ENCODE measurements at regions not wholly inside any gene's neighbourhood (a gene's known extent, or its start where the extent isn't known, plus 50 kb on each side); places are given as distances from the start of the nearest gene placed in this dataset.

- Histone ChIP-seq H3K4me2 (ENCODE audit: low read length) (no peak overlapping the region), H3K79me2 (ENCODE audit: insufficient read depth, low read length) (no peaks in the 10 kb centered on the region), H2AFZ (ENCODE audit: low read length) (no peak overlapping the region), H4K20me1 (ENCODE audit: insufficient read depth, low read length) (no peaks in the 10 kb centered on the region), H3K9me3 (ENCODE audit: low read length) (no peaks in the 10 kb centered on the region), H3K27me3 (ENCODE audit: insufficient read depth, low read length) (no peaks in the 10 kb centered on the region), H3K4me1 (ENCODE audit: insufficient read depth, low read length, severe bottlenecking) (no peaks in the 10 kb centered on the region), H3K27ac (ENCODE audit: low read depth, low read length, poor library complexity, severe bottlenecking) (no peak overlapping the region), H3F3A (ENCODE audit: insufficient read depth, low read length) (no peaks in the 10 kb centered on the region), H3K9ac (ENCODE audit: low read length) (no peak overlapping the region), H3K9me2 (ENCODE audit: low read depth, low read length) (no peaks in the 10 kb centered on the region), H3K36me3 (ENCODE audit: insufficient read depth, low read length) (no peaks in the 10 kb centered on the region), H3K4me3 (ENCODE audit: low read depth, low read length, poor library complexity, severe bottlenecking) (no peak overlapping the region)
- TF ChIP-seq EZH2 (IDR thresholded peaks at IDR 0.05; ENCODE audit: borderline replicate concordance, low read length) = no peak
- TF ChIP-seq CTCF (IDR thresholded peaks at IDR 0.05; ENCODE audit: low read length) = no peak
Observed at GRCh38 chr5:9930156-9930555, 300.0 kb upstream of the TAS2R1 start.

GRCh38 chr5:9928326-9928725, 298.2 kb upstream of the TAS2R1 start:
- H3K4me2 ChIP-seq (ENCODE audit: low read length) = no peak overlapping the region
- TF ChIP-seq CTCF (IDR thresholded peaks at IDR 0.05; ENCODE audit: low read length) (no peak), EZH2 (IDR thresholded peaks at IDR 0.05; ENCODE audit: borderline replicate concordance, low read length) (no peak)

GRCh38 chr5:9927521-9927997, 297.4 kb upstream of the TAS2R1 start:
- Histone ChIP-seq H3K27me3 (ENCODE audit: insufficient read depth, low read length) (no peaks in the 10 kb centered on the region), H3K4me1 (ENCODE audit: insufficient read depth, low read length, severe bottlenecking) (no peaks in the 10 kb centered on the region), H3F3A (ENCODE audit: insufficient read depth, low read length) (no peaks in the 10 kb centered on the region), H3K9me2 (ENCODE audit: low read depth, low read length) (no peaks in the 10 kb centered on the region), H3K9ac (ENCODE audit: low read length) (no peak overlapping the region), H3K9me3 (ENCODE audit: low read length) (peaks cover 6% of the 10 kb centered on the region; the same call in 1 of the 2 replicates), H4K20me1 (ENCODE audit: insufficient read depth, low read length) (no peaks in the 10 kb centered on the region), H3K27ac (ENCODE audit: low read depth, low read length, poor library complexity, severe bottlenecking) (no peak overlapping the region), H3K36me3 (ENCODE audit: insufficient read depth, low read length) (no peaks in the 10 kb centered on the region), H3K4me3 (ENCODE audit: low read depth, low read length, poor library complexity, severe bottlenecking) (no peak overlapping the region), H3K4me2 (ENCODE audit: low read length) (no peak overlapping the region), H3K79me2 (ENCODE audit: insufficient read depth, low read length) (no peaks in the 10 kb centered on the region), H2AFZ (ENCODE audit: low read length) (no peak overlapping the region)
- TF ChIP-seq CTCF (IDR thresholded peaks at IDR 0.05; ENCODE audit: low read length) = no peak
- TF ChIP-seq EZH2 (IDR thresholded peaks at IDR 0.05; ENCODE audit: borderline replicate concordance, low read length) = no peak

More at GRCh38 chr5:9928326-9928725, 298.2 kb upstream of the TAS2R1 start:
- H3K79me2 ChIP-seq (ENCODE audit: insufficient read depth, low read length) = no peaks in the 10 kb centered on the region
- no peaks in the 10 kb centered on the region for H3K4me1 ChIP-seq (ENCODE audit: insufficient read depth, low read length, severe bottlenecking)
- H3K9ac ChIP-seq (ENCODE audit: low read length) = no peak overlapping the region
- no peak overlapping the region for H2AFZ ChIP-seq (ENCODE audit: low read length)
- no peaks in the 10 kb centered on the region for H3K27me3 ChIP-seq (ENCODE audit: insufficient read depth, low read length)
- H3K27ac ChIP-seq (ENCODE audit: low read depth, low read length, poor library complexity, severe bottlenecking) = no peak overlapping the region
- no peaks in the 10 kb centered on the region for H3K9me2 ChIP-seq (ENCODE audit: low read depth, low read length)
- H3K9me3 ChIP-seq (ENCODE audit: low read length) = peaks cover 2% of the 10 kb centered on the region; the same call in 1 of the 2 replicates
- no peaks in the 10 kb centered on the region for H3K36me3 ChIP-seq (ENCODE audit: insufficient read depth, low read length)
- H4K20me1 ChIP-seq (ENCODE audit: insufficient read depth, low read length) = no peaks in the 10 kb centered on the region
- no peaks in the 10 kb centered on the region for H3F3A ChIP-seq (ENCODE audit: insufficient read depth, low read length)
- no peak overlapping the region for H3K4me3 ChIP-seq (ENCODE audit: low read depth, low read length, poor library complexity, severe bottlenecking)
